Mesendoderm (in vitro differentiated cells): ENCODE measurements at regions not wholly inside any gene's neighbourhood (a gene's known extent, or its start where the extent isn't known, plus 50 kb on each side); places are given as distances from the start of the nearest gene placed in this dataset.

ENCODE experiments used
- DNase-seq: peaks from one replicate; pipeline ENCODE4 v3.0.0; 2013
- H2AK5ac ChIP-seq: 2 replicates; pipeline ENCODE4 v1.6.1; 2013; ENCODE audit warnings: low read length, inconsistent platforms
- H2BK120ac ChIP-seq: 2 replicates; pipeline ENCODE4 v1.6.1; 2013; ENCODE audit warnings: low read depth, mild to moderate bottlenecking, low read length, moderate library complexity, mixed read lengths
- H2BK15ac ChIP-seq: replicated peaks from 2 replicates; pipeline ENCODE4 v1.6.1; 2013; ENCODE audit warnings: low read depth, mild to moderate bottlenecking, moderate library complexity
- H2BK5ac ChIP-seq: 2 replicates; pipeline ENCODE4 v1.6.1; 2013; ENCODE audit warnings: low read length, inconsistent platforms
- H3K18ac ChIP-seq: 2 replicates; pipeline ENCODE4 v1.6.1; 2013; ENCODE audit warnings: mild to moderate bottlenecking, low read length, mixed read lengths
- H3K23ac ChIP-seq: one replicate; pipeline ENCODE4 v1.6.1; 2013; ENCODE audit warnings: low read length
- H3K27ac ChIP-seq: 2 replicates; pipeline ENCODE4 v1.5.1; 2013; ENCODE audit warnings: low read depth, mild to moderate bottlenecking, inconsistent platforms, low read length, moderate library complexity
- H3K27me3 ChIP-seq: 2 replicates; pipeline ENCODE4 v1.6.1; 2013; ENCODE audit warnings: low read length, control low read depth, mild to moderate bottlenecking, inconsistent platforms; ENCODE audit not compliant: insufficient read depth, poor library complexity
- H3K36me3 ChIP-seq: 2 replicates; pipeline ENCODE4 v1.6.1; 2013; ENCODE audit warnings: low read length, inconsistent platforms; ENCODE audit not compliant: control insufficient read depth, insufficient read depth
- H3K4ac ChIP-seq: one replicate; pipeline ENCODE4 v1.6.1; 2013; ENCODE audit warnings: low read depth, mild to moderate bottlenecking, low read length, moderate library complexity
- H3K4me1 ChIP-seq: 2 replicates; pipeline ENCODE4 v1.6.1; 2013; ENCODE audit warnings: low read depth, low read length, inconsistent platforms; ENCODE audit not compliant: control insufficient read depth
- H3K4me2 ChIP-seq: 2 replicates; pipeline ENCODE4 v1.6.1; 2013; ENCODE audit warnings: low read length
- H3K4me3 ChIP-seq: 2 replicates; pipeline ENCODE4 v1.5.1; 2013; ENCODE audit warnings: mild to moderate bottlenecking, low read length
- H3K56ac ChIP-seq: one replicate; pipeline ENCODE4 v1.6.1; 2013; ENCODE audit warnings: low read length
- H3K79me1 ChIP-seq: 2 replicates; pipeline ENCODE4 v1.6.1; 2013; ENCODE audit warnings: low read length, inconsistent platforms
- H3K79me2 ChIP-seq: 2 replicates; pipeline ENCODE4 v1.6.1; 2013; ENCODE audit warnings: mild to moderate bottlenecking, low read length; ENCODE audit not compliant: control insufficient read depth, insufficient read depth
- H3K9ac ChIP-seq: 2 replicates; pipeline ENCODE4 v1.6.1; 2013; ENCODE audit warnings: low read length, inconsistent platforms
- H4K5ac ChIP-seq: one replicate; pipeline ENCODE4 v1.6.1; 2013; ENCODE audit warnings: low read length
- H4K8ac ChIP-seq: one replicate; pipeline ENCODE4 v1.6.1; 2013; ENCODE audit warnings: low read depth, mild to moderate bottlenecking, control low read depth, low read length, moderate library complexity
- WGBS: extraction: QIAGEN DNeasy Blood & Tissue Kit; methylation state at CpG from one replicate; pipeline ENCODE4 v1.1.7; 2013; ENCODE audit warnings: low lambda C conversion rate, missing lambda C conversion rate; ENCODE audit not compliant: insufficient coverage; ENCODE audit errors: extremely low coverage; 5-methylcytosine and 5-hydroxymethylcytosine counted together

- no peak overlapping the region for H3K56ac ChIP-seq
- no peak overlapping the region for H2AK5ac ChIP-seq
- H3K18ac ChIP-seq = no peak overlapping the region
- no peak overlapping the region for H3K4me2 ChIP-seq
- no peak overlapping the region for H2BK5ac ChIP-seq
- H3K4ac ChIP-seq = no peak overlapping the region
- no peaks in the 10 kb centered on the region for H3K4me1 ChIP-seq
- H3K4me3 ChIP-seq = no peak overlapping the region
- DNase-seq = no peak
- no peaks in the 10 kb centered on the region for H3K79me1 ChIP-seq
- no peaks in the 10 kb centered on the region for H3K27me3 ChIP-seq
- H3K27ac ChIP-seq = no peak overlapping the region
- H2BK120ac ChIP-seq = no peak overlapping the region
- no peaks in the 10 kb centered on the region for H3K79me2 ChIP-seq
- H2BK15ac ChIP-seq = no peak overlapping the region
- no peak overlapping the region for H3K23ac ChIP-seq
- no peak overlapping the region for H4K8ac ChIP-seq
- no peak overlapping the region for H3K9ac ChIP-seq
- H3K36me3 ChIP-seq = no peaks in the 10 kb centered on the region
- no peak overlapping the region for H4K5ac ChIP-seq
Measured at GRCh38 chr13:31867709-31868108, 128.4 kb downstream of the RXFP2 start.

GRCh38 chr13:31869582-31869981 lies 130.3 kb downstream of the RXFP2 start:
- Histone ChIP-seq H3K9ac (no peak overlapping the region), H4K5ac (no peak overlapping the region), H3K23ac (no peak overlapping the region), H3K36me3 (no peaks in the 10 kb centered on the region), H3K18ac (no peak overlapping the region), H3K4ac (no peak overlapping the region), H2BK5ac (no peak overlapping the region), H3K56ac (no peak overlapping the region), H3K4me2 (no peak overlapping the region), H3K27ac (no peak overlapping the region), H2BK15ac (no peak overlapping the region), H3K4me3 (no peak overlapping the region), H2BK120ac (no peak overlapping the region), H4K8ac (no peak overlapping the region), H3K79me2 (no peaks in the 10 kb centered on the region), H3K4me1 (no peaks in the 10 kb centered on the region), H2AK5ac (no peak overlapping the region), H3K79me1 (no peaks in the 10 kb centered on the region), H3K27me3 (no peaks in the 10 kb centered on the region)
- WGBS = no CpG with 5 or more reads among the region's 2 CpGs
- DNase-seq = no peak

- no peak for DNase-seq
- Histone ChIP-seq H3K36me3 (no peaks in the 10 kb centered on the region), H3K79me2 (no peaks in the 10 kb centered on the region), H3K56ac (no peak overlapping the region), H2BK5ac (no peak overlapping the region), H3K27me3 (no peaks in the 10 kb centered on the region), H3K27ac (no peak overlapping the region), H2AK5ac (no peak overlapping the region), H4K8ac (no peak overlapping the region), H3K18ac (no peak overlapping the region), H3K4me3 (no peak overlapping the region), H2BK120ac (no peak overlapping the region), H3K4me1 (no peaks in the 10 kb centered on the region), H3K4ac (no peak overlapping the region), H3K4me2 (no peak overlapping the region), H2BK15ac (no peak overlapping the region), H3K23ac (no peak overlapping the region), H4K5ac (no peak overlapping the region), H3K9ac (no peak overlapping the region), H3K79me1 (no peaks in the 10 kb centered on the region)
- no CpG with 5 or more reads among the region's 2 CpGs for WGBS
Measured at GRCh38 chr13:31870511-31870910, 131.2 kb downstream of the RXFP2 start.

GRCh38 chr13:31873145-31873544 lies 133.8 kb downstream of the RXFP2 start:
- Histone ChIP-seq H4K5ac (no peak overlapping the region), H3K23ac (no peak overlapping the region), H3K18ac (no peak overlapping the region), H3K27me3 (no peaks in the 10 kb centered on the region), H2BK5ac (no peak overlapping the region), H2AK5ac (no peak overlapping the region), H2BK15ac (no peak overlapping the region), H3K4me2 (no peak overlapping the region), H3K56ac (no peak overlapping the region), H3K4ac (no peak overlapping the region), H3K79me1 (no peaks in the 10 kb centered on the region), H3K27ac (no peak overlapping the region), H3K4me3 (no peak overlapping the region), H3K4me1 (no peaks in the 10 kb centered on the region), H2BK120ac (no peak overlapping the region), H3K9ac (no peak overlapping the region), H3K36me3 (no peaks in the 10 kb centered on the region), H3K79me2 (no peaks in the 10 kb centered on the region), H4K8ac (no peak overlapping the region)
- DNase-seq = peak; percentile 37
- no CpG with 5 or more reads among the region's 2 CpGs for WGBS

- Histone ChIP-seq H4K8ac (no peak overlapping the region), H3K79me1 (no peaks in the 10 kb centered on the region), H2BK15ac (no peak overlapping the region), H3K23ac (no peak overlapping the region), H4K5ac (no peak overlapping the region), H2BK120ac (no peak overlapping the region), H3K56ac (no peak overlapping the region), H3K4me1 (no peaks in the 10 kb centered on the region), H3K79me2 (no peaks in the 10 kb centered on the region), H3K27ac (no peak overlapping the region), H3K36me3 (no peaks in the 10 kb centered on the region), H3K9ac (no peak overlapping the region), H3K18ac (no peak overlapping the region), H2BK5ac (no peak overlapping the region), H2AK5ac (no peak overlapping the region), H3K27me3 (no peaks in the 10 kb centered on the region), H3K4me2 (no peak overlapping the region), H3K4ac (no peak overlapping the region), H3K4me3 (no peak overlapping the region)
- no peak for DNase-seq
- WGBS = no CpG with 5 or more reads among the region's 3 CpGs
Measured at GRCh38 chr13:31875134-31875533, 135.8 kb downstream of the RXFP2 start.

- Histone ChIP-seq H3K23ac (no peak overlapping the region), H4K5ac (no peak overlapping the region), H2BK5ac (no peak overlapping the region), H3K18ac (no peak overlapping the region), H3K27ac (no peak overlapping the region), H3K79me2 (no peaks in the 10 kb centered on the region), H4K8ac (no peak overlapping the region), H2BK120ac (no peak overlapping the region), H2AK5ac (no peak overlapping the region), H3K9ac (no peak overlapping the region), H3K4me1 (no peaks in the 10 kb centered on the region), H3K4me2 (no peak overlapping the region), H3K27me3 (no peaks in the 10 kb centered on the region), H3K79me1 (no peaks in the 10 kb centered on the region), H3K4me3 (no peak overlapping the region), H3K4ac (no peak overlapping the region), H3K36me3 (no peaks in the 10 kb centered on the region), H3K56ac (no peak overlapping the region), H2BK15ac (no peak overlapping the region)
- peak; percentile 3 for DNase-seq
- no CpG with 5 or more reads among the region's 1 CpG for WGBS
Measured at GRCh38 chr13:31878052-31878451, 138.7 kb downstream of the RXFP2 start.
